Astrocyte (in vitro differentiated cells and primary cell): ENCODE measurements at regions not wholly inside any gene's neighbourhood (a gene's known extent, or its start where the extent isn't known, plus 50 kb on each side); places are given as distances from the start of the nearest gene placed in this dataset.

Experiments used
- DNase-seq: peaks from one replicate; pipeline ENCODE4 v3.0.0-alpha.2; 2010; ENCODE audit warnings: low read depth
- FAIRE-seq: peaks from 2 replicates; lab custom pipeline; 2011; peaks lifted over from hg19 to GRCh38; lab: Jason Lieb, UNC
- H2AFZ ChIP-seq: 2 replicates; pipeline ENCODE4 v1.6.0; 2012; ENCODE audit warnings: low read depth, low read length, inconsistent platforms
- H3K27ac ChIP-seq: 2 replicates; pipeline ENCODE4 v1.5.1; 2011; ENCODE audit warnings: low read depth, low read length, inconsistent platforms
- H3K27me3 ChIP-seq: 2 replicates; pipeline ENCODE4 v1.6.0; 2011; ENCODE audit warnings: low read length, inconsistent platforms; ENCODE audit not compliant: insufficient read depth
- H3K36me3 ChIP-seq: 2 replicates; pipeline ENCODE4 v1.5.1; 2011; ENCODE audit warnings: low read length, inconsistent platforms; ENCODE audit not compliant: insufficient read depth
- H3K4me1 ChIP-seq: 2 replicates; pipeline ENCODE4 v1.5.1; 2011; ENCODE audit warnings: low read length, inconsistent platforms; ENCODE audit not compliant: insufficient read depth
- H3K4me2 ChIP-seq: 2 replicates; pipeline ENCODE4 v1.6.0; 2012; ENCODE audit warnings: low read length, inconsistent platforms
- H3K4me3 ChIP-seq: 2 replicates; pipeline ENCODE4 v1.5.1; 2011; ENCODE audit warnings: low read depth, mild to moderate bottlenecking, low read length, inconsistent platforms; ENCODE audit not compliant: insufficient read depth
- H3K79me2 ChIP-seq: 2 replicates; pipeline ENCODE4 v1.6.0; 2012; ENCODE audit warnings: mild to moderate bottlenecking, low read length, inconsistent platforms; ENCODE audit not compliant: insufficient read depth
- H3K9ac ChIP-seq: 2 replicates; pipeline ENCODE4 v1.6.0; 2012; ENCODE audit warnings: mild to moderate bottlenecking, low read length, inconsistent platforms
- H3K9me3 ChIP-seq: 2 replicates; pipeline ENCODE4 v1.5.1; 2012; ENCODE audit warnings: low read depth, mild to moderate bottlenecking, low read length, inconsistent platforms; ENCODE audit not compliant: insufficient read depth
- H4K20me1 ChIP-seq: 2 replicates; pipeline ENCODE4 v1.6.0; 2012; ENCODE audit warnings: low read length, inconsistent platforms; ENCODE audit not compliant: insufficient read depth
- H3K27ac Mint-ChIP-seq: one replicate; pipeline ENCODE4 v1.8.0; 2021; ENCODE audit warnings: mild to moderate bottlenecking, mixed read lengths; ENCODE audit not compliant: unreplicated experiment
- H3K27me3 Mint-ChIP-seq: one replicate; pipeline ENCODE4 v1.8.0; 2021; ENCODE audit warnings: low read depth, mixed read lengths; ENCODE audit not compliant: unreplicated experiment
- H3K36me3 Mint-ChIP-seq: one replicate; pipeline ENCODE4 v1.8.0; 2021; ENCODE audit warnings: low read depth, mixed read lengths; ENCODE audit not compliant: unreplicated experiment
- H3K4me1 Mint-ChIP-seq: one replicate; pipeline ENCODE4 v1.8.0; 2021; ENCODE audit warnings: low read depth, mixed read lengths; ENCODE audit not compliant: unreplicated experiment
- H3K4me3 Mint-ChIP-seq: one replicate; pipeline ENCODE4 v1.8.0; 2021; ENCODE audit warnings: mild to moderate bottlenecking, moderate library complexity, mixed read lengths; ENCODE audit not compliant: unreplicated experiment
- H3K9me3 Mint-ChIP-seq: one replicate; pipeline ENCODE4 v1.8.0; 2021; ENCODE audit warnings: mild to moderate bottlenecking, mixed read lengths; ENCODE audit not compliant: unreplicated experiment
- CTCF ChIP-seq: IDR thresholded peaks from 2 replicates; pipeline ENCODE4 v1.5.1; 2011; ENCODE audit warnings: low read depth, mild to moderate bottlenecking, inconsistent platforms, low read length, moderate library complexity; ENCODE audit not compliant: insufficient read depth
- EZH2 ChIP-seq: IDR thresholded peaks from 2 replicates; pipeline ENCODE4 v1.6.1; 2012; ENCODE audit warnings: mild to moderate bottlenecking, low read length, inconsistent platforms; ENCODE audit not compliant: insufficient read depth

GRCh38 chr2:71833855-71834560 is 313.7 kb downstream of the CYP26B1 start:
- H3K4me2 ChIP-seq, result no peak overlapping the region
- H3K4me1 ChIP-seq, result peaks cover 27% of the 10 kb centered on the region
- no peak overlapping the region for H3K27ac ChIP-seq
- H2AFZ ChIP-seq, result no peak overlapping the region
- DNase-seq, result no peak
- Mint-ChIP-seq H3K4me3 (no peak overlapping the region), H3K27ac (no peak overlapping the region), H3K9me3 (no peaks in the 10 kb centered on the region), H3K36me3 (no peaks in the 10 kb centered on the region), H3K4me1 (peaks cover 20% of the 10 kb centered on the region), H3K27me3 (no peaks in the 10 kb centered on the region)
- no peak for TF ChIP-seq CTCF
- no peak for TF ChIP-seq EZH2
- no peak overlapping the region for H3K9ac ChIP-seq
- no peaks in the 10 kb centered on the region for H3K79me2 ChIP-seq
- FAIRE-seq, result no peak
- peaks cover 8% of the 10 kb centered on the region for H3K9me3 ChIP-seq
- H3K4me3 ChIP-seq, result no peak overlapping the region
- H3K27me3 ChIP-seq, result no peaks in the 10 kb centered on the region
- no peaks in the 10 kb centered on the region for H3K36me3 ChIP-seq
- H4K20me1 ChIP-seq, result no peaks in the 10 kb centered on the region

- H3K9me3 Mint-ChIP-seq, result no peaks in the 10 kb centered on the region
- no peak for TF ChIP-seq EZH2
- TF ChIP-seq CTCF, result no peak
- Histone ChIP-seq H3K36me3 (no peaks in the 10 kb centered on the region), H3K9me3 (peaks cover 8% of the 10 kb centered on the region), H3K4me2 (no peak overlapping the region), H3K79me2 (no peaks in the 10 kb centered on the region), H4K20me1 (no peaks in the 10 kb centered on the region), H3K9ac (no peak overlapping the region), H3K27ac (no peak overlapping the region), H2AFZ (no peak overlapping the region), H3K4me3 (no peak overlapping the region), H3K4me1 (peaks cover 27% of the 10 kb centered on the region), H3K27me3 (no peaks in the 10 kb centered on the region)
- no peaks in the 10 kb centered on the region for H3K27me3 Mint-ChIP-seq
- no peak overlapping the region for H3K27ac Mint-ChIP-seq
- peaks cover 21% of the 10 kb centered on the region for H3K4me1 Mint-ChIP-seq
- no peaks in the 10 kb centered on the region for H3K36me3 Mint-ChIP-seq
- DNase-seq (no peak), FAIRE-seq (no peak)
- H3K4me3 Mint-ChIP-seq, result no peak overlapping the region
Observed at GRCh38 chr2:71833272-71833671, 314.4 kb downstream of the CYP26B1 start.

GRCh38 chr2:71832844-71833243 is 314.8 kb downstream of the CYP26B1 start:
- Mint-ChIP-seq H3K36me3 (no peaks in the 10 kb centered on the region), H3K27me3 (no peaks in the 10 kb centered on the region), H3K27ac (no peak overlapping the region), H3K4me1 (peaks cover 21% of the 10 kb centered on the region), H3K4me3 (no peak overlapping the region), H3K9me3 (no peaks in the 10 kb centered on the region)
- peaks cover 27% of the 10 kb centered on the region for H3K4me1 ChIP-seq
- no peak overlapping the region for H3K4me3 ChIP-seq
- H3K27ac ChIP-seq, result peak overlapping the region; percentile 15
- no peak for TF ChIP-seq CTCF
- TF ChIP-seq EZH2, result no peak
- H3K9me3 ChIP-seq, result peaks cover 8% of the 10 kb centered on the region
- DNase-seq (no peak), FAIRE-seq (no peak)
- no peak overlapping the region for H3K4me2 ChIP-seq
- no peak overlapping the region for H2AFZ ChIP-seq
- no peaks in the 10 kb centered on the region for H3K36me3 ChIP-seq
- H3K9ac ChIP-seq, result no peak overlapping the region
- no peaks in the 10 kb centered on the region for H3K79me2 ChIP-seq
- no peaks in the 10 kb centered on the region for H3K27me3 ChIP-seq
- H4K20me1 ChIP-seq, result no peaks in the 10 kb centered on the region
